ENCODE measurements at regions not wholly inside any gene's neighbourhood (a gene's known extent, or its start where the extent isn't known, plus 50 kb on each side); places are given as distances from the start of the nearest gene placed in this dataset.
"Not testable (repeated sequence)": the region's sequence is repeated elsewhere in the genome, so short reads cannot be mapped to it uniquely, and the experiment has no call there.

GRCh38 chr7:87007038-87007437 lies 52.4 kb downstream of the ELAPOR2 start:
- no peak for DNase-seq (ENCODE audit: low spot score)

DNA sequence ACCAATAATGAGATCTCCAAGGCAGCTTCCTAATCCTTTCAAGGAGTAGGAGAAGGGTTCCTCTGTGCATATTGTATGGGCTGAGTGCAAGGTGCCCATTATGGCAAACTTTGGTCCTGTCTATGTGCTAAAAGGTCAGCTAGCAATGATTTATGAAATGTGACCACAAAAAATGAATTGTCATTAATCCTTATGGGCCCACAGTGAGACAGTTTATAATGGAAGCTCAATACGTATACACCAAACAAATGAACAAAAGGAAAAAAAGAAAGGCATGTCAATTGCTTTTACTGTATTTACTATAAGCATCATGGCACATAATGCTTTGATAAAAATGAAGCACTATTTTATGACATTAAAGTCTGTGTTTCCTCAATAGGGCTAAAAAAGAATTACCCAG lies 54.5 kb downstream of the ELAPOR2 start:
- DNase-seq (ENCODE audit: low spot score): no peak

GRCh38 chr7:87003872-87004798 lies 55.3 kb downstream of the ELAPOR2 start:
- peak; percentile 59 for DNase-seq (ENCODE audit: low spot score)

- no peak for DNase-seq (ENCODE audit: low spot score)
These were observed 58.2 kb downstream of the ELAPOR2 start for GRCh38 chr7:87001214-87001613.

GRCh38 chr7:87000344-87000743 lies 59.1 kb downstream of the ELAPOR2 start:
- no peak for DNase-seq (ENCODE audit: low spot score)

DNA sequence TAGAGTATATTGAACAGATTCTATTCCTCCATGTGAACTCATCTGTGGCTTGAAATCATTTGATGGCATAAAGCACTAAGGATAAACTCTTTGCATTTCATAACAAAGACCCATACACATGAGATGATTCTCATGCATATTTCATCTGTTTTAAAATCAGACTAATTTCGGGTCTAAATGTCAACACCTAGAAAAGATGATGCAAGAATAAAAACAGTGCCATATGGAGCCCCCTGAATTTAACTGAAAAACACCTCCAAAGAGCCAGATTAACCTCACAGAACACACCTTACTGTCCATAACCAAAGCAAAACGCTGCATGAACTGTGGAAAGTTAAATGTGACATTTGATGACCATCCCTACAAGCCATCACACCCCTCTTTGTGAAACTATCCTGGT lies 59.7 kb downstream of the ELAPOR2 start:
- no peak for DNase-seq (ENCODE audit: low spot score)

DNA sequence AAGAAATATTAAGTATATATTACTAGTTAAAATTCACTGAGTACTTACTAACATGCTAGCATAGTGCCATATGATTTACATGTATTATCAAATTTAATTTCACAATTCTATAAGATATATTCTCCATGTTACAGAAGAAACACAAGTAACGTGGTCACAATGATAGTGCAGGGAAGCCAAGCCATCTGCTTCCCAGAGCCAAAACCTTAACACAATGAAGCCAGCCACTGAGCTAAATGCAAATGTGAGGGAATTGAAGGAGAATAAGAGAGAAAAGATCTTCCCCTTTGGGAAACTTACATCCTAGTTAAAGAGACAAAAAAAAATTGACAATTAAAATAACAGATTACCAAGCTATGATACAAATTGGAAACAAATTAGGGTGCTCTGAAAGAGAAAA lies 63.6 kb downstream of the ELAPOR2 start:
- DNase-seq (ENCODE audit: low spot score): no peak

DNA sequence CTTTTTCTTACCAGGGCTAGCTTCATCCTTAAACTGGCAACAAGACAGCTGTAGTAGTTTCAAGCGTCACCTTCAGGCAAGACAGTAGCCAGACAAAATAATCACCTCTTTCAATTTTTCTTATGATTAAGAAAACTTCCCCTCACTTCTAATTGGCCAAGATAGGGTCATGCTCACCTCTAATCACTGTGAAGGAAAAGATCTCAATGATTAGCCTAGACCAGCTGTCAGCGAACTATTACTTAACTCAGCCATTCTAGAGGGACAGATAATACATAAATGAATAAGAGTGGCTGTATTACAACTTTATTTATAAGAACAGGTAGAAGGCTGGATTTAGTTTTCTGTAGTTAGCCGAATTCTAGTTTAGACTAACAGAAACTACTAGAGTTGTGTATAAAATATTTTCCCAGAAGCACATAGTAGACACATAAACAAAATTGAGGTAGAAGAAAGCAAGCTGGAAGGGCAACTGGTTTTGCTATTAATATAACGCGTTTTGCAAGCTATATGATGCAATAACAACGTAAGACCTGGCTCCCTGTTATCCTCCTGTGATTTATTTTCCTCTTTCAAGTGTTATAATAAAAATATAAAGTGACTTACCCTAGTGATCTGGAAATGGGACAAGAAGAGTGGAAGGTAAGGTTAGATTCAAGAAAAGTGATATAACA lies 64.3 kb downstream of the ELAPOR2 start:
- DNase-seq (ENCODE audit: low spot score): no peak

DNA sequence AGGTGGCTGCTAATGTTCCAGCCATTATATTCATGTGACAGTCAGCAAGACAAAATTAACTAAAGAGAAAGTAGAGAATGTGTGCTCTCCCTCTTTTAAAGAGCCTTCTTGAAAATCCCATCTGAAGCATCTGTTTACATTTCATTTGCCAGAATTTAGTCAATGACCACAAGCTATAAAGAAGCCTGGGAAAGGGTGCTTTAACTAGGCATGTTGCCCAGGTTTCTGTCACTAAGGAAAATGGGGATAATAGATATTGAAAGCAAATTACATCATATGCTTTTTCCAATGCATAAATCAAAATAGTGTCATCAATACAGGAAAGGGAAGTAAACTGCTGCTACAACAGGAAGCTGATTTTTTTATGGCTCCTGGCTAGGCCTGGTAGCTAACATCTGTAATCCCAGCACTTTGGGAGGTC lies 67.7 kb downstream of the ELAPOR2 start:
- DNase-seq (ENCODE audit: low spot score): no peak

DNA sequence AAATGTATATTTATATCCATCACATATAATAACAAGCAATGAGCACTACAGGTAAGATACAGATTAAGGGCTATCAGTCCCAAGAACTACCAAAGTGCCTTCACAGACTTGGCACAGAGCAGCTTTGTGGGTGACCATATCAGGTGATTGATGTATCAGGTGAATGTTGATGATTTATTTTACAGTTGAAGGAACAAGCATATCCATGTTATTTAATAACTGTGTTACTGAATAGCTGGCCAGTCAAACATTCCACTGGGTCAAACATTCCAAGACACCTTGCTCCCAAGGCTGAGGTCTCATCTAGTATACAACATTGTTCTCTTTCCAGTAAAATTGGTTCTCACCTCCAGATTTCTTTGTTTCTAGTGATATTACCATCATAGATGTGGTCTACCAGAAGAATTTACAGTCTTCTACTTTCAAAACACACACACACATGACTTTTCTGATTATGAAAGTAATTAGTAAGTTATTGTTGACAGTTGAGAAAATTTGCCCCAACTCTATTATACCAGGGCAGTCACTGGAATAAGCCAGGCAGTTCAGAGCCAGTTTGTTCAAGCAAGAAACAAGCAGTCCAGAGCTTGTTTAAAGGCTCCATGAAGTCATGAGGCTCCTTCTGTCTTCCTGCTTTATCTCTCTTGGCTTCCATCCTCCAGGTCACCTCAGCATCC lies 68.2 kb downstream of the ELAPOR2 start:
- DNase-seq (ENCODE audit: low spot score): no peak

GRCh38 chr7:86989407-86989806 lies 70.0 kb downstream of the ELAPOR2 start:
- DNase-seq (ENCODE audit: low spot score): no peak

- not testable (repeated sequence) for DNase-seq (ENCODE audit: low spot score)
These were observed 71.6 kb downstream of the ELAPOR2 start for GRCh38 chr7:86987834-86988233.

GRCh38 chr7:86987358-86987757 lies 72.1 kb downstream of the ELAPOR2 start:
- DNase-seq (ENCODE audit: low spot score): not testable (repeated sequence)

DNA sequence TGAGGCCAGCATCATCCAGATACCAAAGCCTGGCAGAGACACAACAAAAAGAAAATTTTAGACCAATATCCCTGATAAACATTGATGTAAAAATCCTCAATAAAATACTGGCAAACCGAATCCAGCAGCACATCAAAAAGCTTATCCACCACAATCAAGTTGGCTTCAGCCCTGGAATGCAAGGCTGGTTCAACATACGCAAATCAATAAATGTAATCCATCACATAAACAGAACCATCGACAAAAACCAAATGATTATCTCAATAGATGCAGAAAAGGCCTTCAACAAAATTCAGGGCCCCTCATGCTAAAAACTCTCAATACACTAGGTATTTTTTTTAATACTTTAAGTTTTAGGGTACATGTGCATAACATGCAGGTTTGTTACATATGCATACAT lies 74.1 kb downstream of the ELAPOR2 start:
- not testable (repeated sequence) for DNase-seq (ENCODE audit: low spot score)

- not testable (repeated sequence) for DNase-seq (ENCODE audit: low spot score)
These were observed 75.8 kb downstream of the ELAPOR2 start for GRCh38 chr7:86983654-86984053.

- DNase-seq (ENCODE audit: low spot score): not testable (repeated sequence)
These were observed 77.5 kb downstream of the ELAPOR2 start for GRCh38 chr7:86981937-86982336.

GRCh38 chr7:86981127-86981526 lies 78.3 kb downstream of the ELAPOR2 start:
- no peak for DNase-seq (ENCODE audit: low spot score)

- no peak for DNase-seq (ENCODE audit: low spot score)
These were observed 79.2 kb downstream of the ELAPOR2 start for GRCh38 chr7:86980223-86980622.

GRCh38 chr7:86978808-86979506 lies 80.5 kb downstream of the ELAPOR2 start:
- DNase-seq (ENCODE audit: low spot score): no peak

GRCh38 chr7:86976958-86977357 lies 82.5 kb downstream of the ELAPOR2 start:
- DNase-seq (ENCODE audit: low spot score): no peak

DNA sequence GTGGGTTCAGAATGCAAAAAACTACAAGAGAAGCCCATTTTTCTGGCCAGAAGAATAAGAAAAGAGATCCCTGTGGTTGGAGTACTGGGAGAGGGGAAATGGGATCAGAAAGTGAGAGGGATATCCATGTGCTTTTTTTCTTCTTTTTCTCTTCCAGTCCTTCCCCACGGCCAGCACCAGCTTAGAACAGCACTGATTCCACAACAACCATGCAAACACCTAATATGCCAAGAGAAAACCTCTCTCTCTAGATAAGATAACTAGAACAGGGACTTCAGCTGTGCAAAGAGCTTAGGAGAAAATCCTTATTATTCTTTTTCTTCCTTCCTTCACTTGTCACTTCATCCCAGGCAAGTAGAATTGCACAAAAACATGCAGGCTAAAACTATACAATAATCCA lies 83.5 kb downstream of the ELAPOR2 start:
- DNase-seq (ENCODE audit: low spot score): no peak

DNA sequence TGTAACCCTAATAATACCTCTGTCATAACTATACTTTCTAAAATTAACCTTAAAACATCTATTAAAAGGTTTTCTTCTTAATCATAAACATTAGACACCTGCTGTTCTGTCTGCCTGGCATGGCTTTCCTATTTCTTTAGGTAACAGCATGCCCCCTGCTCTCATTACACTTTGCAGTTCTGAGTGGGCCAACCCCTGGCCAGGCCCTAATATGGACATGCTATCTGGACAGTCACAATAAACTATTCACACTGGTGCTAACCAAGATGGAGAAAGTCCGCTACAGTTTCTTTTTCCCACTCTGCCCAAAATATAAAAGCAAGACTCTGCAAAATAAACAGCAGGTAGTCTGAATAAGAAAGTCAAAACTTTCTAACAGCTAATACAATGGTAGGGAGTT lies 84.0 kb downstream of the ELAPOR2 start:
- no peak for DNase-seq (ENCODE audit: low spot score)
